ENCODE measurements at regions not wholly inside any gene's neighbourhood (a gene's known extent, or its start where the extent isn't known, plus 50 kb on each side); places are given as distances from the start of the nearest gene placed in this dataset.

DNA sequence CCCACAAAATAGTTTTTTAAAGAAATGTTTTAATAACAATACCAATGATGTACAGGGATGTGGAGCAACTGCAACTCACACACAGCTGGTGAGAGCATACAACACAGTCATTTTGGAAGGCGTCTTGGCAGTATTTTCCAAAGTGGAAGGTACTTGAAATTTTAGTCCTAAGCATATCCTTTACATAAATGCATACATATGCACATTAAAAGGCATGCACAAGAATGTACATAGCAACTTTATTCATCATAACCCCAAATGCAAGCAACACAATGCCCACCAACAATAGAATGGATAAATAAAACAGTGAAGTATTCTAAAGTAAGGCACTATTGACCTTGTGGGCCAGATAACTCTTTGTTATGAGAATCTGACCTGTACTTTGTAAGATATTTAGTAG is 310.1 kb upstream of the ADGRL2 start:
- Histone ChIP-seq H3K27ac (no peak overlapping the region), H3K4me3 (no peak overlapping the region), H3K9me3 (no peaks in the 10 kb centered on the region), H3K4me1 (ENCODE audit: control insufficient read depth in 1 of 2, low read depth in 2 of 2) (peaks cover 5 to 22% of the 10 kb centered on the region in 2 donors), H3K36me3 (no peaks in the 10 kb centered on the region), H3K27me3 (replicated peaks; ENCODE audit: insufficient read depth) (no peaks in the 10 kb centered on the region)
- DNase-seq (ENCODE audit: low spot score): no peak
- ATAC-seq (ENCODE audit: insufficient number of reproducible peaks, low FRiP score, low read depth): no peak
- no peak for TF ChIP-seq CTCF (IDR thresholded peaks at IDR 0.05)

GRCh38 chr1:81489372-81489934 is 311.3 kb upstream of the ADGRL2 start:
- Histone ChIP-seq H3K27me3 (replicated peaks; ENCODE audit: insufficient read depth) (no peaks in the 10 kb centered on the region), H3K27ac (no peak overlapping the region), H3K4me3 (no peak overlapping the region), H3K9me3 (no peaks in the 10 kb centered on the region), H3K4me1 (ENCODE audit: control insufficient read depth in 1 of 2, low read depth in 2 of 2) (peaks cover 5 to 22% of the 10 kb centered on the region in 2 donors), H3K36me3 (no peaks in the 10 kb centered on the region)
- no peak for TF ChIP-seq CTCF (IDR thresholded peaks at IDR 0.05)
- DNase-seq (ENCODE audit: low spot score): no peak
- ATAC-seq (ENCODE audit: insufficient number of reproducible peaks, low FRiP score, low read depth): no peak

DNA sequence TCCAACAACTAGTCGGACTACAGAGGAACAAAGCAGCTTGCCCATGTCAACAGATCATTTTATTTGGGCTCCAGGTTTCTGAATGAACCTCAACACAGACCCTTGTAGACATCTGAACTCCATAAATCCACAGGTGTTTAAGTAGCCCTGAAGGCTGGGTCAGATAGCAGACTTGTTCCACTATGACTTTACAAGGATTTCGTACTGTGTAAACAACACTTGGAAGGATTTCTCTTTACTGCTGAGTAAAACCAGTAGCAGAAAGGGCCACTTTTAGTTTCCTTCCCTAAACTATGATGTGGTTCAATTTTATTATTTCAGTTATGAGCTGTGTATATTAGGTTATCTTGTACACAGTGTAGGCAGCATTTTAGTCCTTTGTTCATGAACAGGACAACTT is 316.4 kb upstream of the ADGRL2 start:
- H3K27ac ChIP-seq: no peak overlapping the region
- no peak for TF ChIP-seq CTCF (IDR thresholded peaks at IDR 0.05)
- ATAC-seq (ENCODE audit: insufficient number of reproducible peaks, low FRiP score, low read depth) (no peak), DNase-seq (ENCODE audit: low spot score) (no peak)
- H3K4me1 ChIP-seq (ENCODE audit: control insufficient read depth in 1 of 2, low read depth in 2 of 2): no peaks in the 10 kb centered on the region
- no peaks in the 10 kb centered on the region for H3K27me3 ChIP-seq (replicated peaks; ENCODE audit: insufficient read depth)
- H3K4me3 ChIP-seq: no peak overlapping the region
- no peaks in the 10 kb centered on the region for H3K9me3 ChIP-seq
- no peaks in the 10 kb centered on the region for H3K36me3 ChIP-seq

DNA sequence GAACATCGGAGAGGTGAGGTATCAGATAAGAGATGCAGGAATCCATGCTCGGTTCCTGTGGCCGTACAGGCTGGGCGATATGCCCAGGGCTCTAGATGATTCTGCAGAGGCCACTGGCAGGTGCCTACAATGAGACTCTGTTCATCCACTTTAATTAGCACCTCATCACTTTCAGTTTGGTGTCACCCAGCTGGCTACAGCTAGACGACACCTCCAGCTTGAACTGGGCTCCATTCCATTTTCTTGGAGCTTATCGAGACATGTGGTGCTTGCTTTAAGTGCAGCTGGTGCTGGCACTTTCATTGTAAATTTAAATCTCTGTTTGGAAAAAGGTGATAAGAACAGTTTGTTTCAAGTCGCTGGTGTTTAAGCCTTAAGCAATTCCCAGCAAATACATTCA is 322.5 kb upstream of the ADGRL2 start:
- Histone ChIP-seq H3K4me1 (ENCODE audit: control insufficient read depth in 1 of 2, low read depth in 2 of 2) (no peaks in the 10 kb centered on the region), H3K27me3 (replicated peaks; ENCODE audit: insufficient read depth) (no peaks in the 10 kb centered on the region), H3K27ac (no peak overlapping the region), H3K4me3 (peak overlapping the region; percentile 61), H3K9me3 (no peaks in the 10 kb centered on the region), H3K36me3 (no peaks in the 10 kb centered on the region)
- ATAC-seq (ENCODE audit: insufficient number of reproducible peaks, low FRiP score, low read depth) (no peak), DNase-seq (ENCODE audit: low spot score) (no peak)
- TF ChIP-seq CTCF (IDR thresholded peaks at IDR 0.05): no peak

- DNase-seq (ENCODE audit: low spot score) (no peak), ATAC-seq (ENCODE audit: insufficient number of reproducible peaks, low FRiP score, low read depth) (no peak)
- H3K36me3 ChIP-seq: no peaks in the 10 kb centered on the region
- no peaks in the 10 kb centered on the region for H3K4me1 ChIP-seq (ENCODE audit: control insufficient read depth in 1 of 2, low read depth in 2 of 2)
- no peaks in the 10 kb centered on the region for H3K9me3 ChIP-seq
- H3K4me3 ChIP-seq: peak overlapping the region; percentile 61
- H3K27me3 ChIP-seq (replicated peaks; ENCODE audit: insufficient read depth): no peaks in the 10 kb centered on the region
- TF ChIP-seq CTCF (IDR thresholded peaks at IDR 0.05): no peak
- H3K27ac ChIP-seq: no peak overlapping the region
These were observed 323.0 kb upstream of the ADGRL2 start for GRCh38 chr1:81477710-81478109.
